Middle frontal gyrus (tissue), 1 donor: ENCODE measurements at regions not wholly inside any gene's neighbourhood (a gene's known extent, or its start where the extent isn't known, plus 50 kb on each side); places are given as distances from the start of the nearest gene placed in this dataset.
"Not testable (repeated sequence)": the region's sequence is repeated elsewhere in the genome, so short reads cannot be mapped to it uniquely, and the experiment has no call there.

ENCODE experiments used
- DNase-seq: peaks from one replicate; pipeline ENCODE4 v3.0.0-alpha.2; 2015; ENCODE audit warnings: low spot score; ENCODE audit errors: extremely low spot score

GRCh38 chr2:184187421-184187971 lies 410.8 kb upstream of the ZNF804A start:
- no peak for DNase-seq

- DNase-seq, result no peak
Measured at GRCh38 chr2:184190725-184191124, 407.6 kb upstream of the ZNF804A start.

DNA sequence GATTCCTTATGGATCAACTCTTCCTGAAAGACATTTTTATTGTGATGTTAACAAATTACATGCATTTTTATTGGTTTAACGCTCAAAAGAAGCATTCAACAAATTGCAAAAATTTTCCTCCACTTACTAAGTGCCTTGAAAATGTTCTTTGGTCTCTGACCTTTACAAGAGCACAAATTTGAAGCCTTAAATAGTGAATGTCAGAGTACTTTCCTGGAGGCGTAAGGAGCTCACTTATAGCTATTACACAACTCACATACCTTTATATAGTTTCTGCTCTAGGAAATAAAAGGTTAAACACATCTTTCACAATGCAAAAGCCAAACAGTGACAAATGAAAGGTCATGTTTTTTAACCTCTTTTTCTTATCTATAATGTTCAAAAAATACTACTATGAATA lies 405.7 kb upstream of the ZNF804A start:
- DNase-seq, result no peak

GRCh38 chr2:184197413-184197812 lies 400.9 kb upstream of the ZNF804A start:
- DNase-seq, result no peak

DNA sequence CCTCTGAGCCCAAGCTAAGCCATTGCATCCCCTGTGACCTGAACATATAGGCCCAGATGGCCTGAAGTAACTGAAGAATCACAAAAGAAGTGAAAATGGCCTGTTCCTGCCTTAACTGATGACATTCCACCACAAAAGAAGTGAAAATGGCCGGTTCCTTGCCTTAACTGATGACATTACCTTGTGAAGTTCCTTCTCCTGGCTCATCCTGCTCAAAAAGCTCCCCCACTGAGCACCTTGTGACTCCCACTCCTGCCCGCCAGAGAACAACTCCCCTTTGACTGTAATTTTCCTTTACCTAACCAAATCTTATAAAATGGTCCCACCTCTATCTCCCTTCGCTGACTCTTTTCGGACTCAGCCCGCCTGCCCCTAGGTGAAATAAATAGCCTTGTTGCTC lies 399.5 kb upstream of the ZNF804A start:
- not testable (repeated sequence) for DNase-seq

- DNase-seq, result no peak
Measured at GRCh38 chr2:184199274-184199673, 399.1 kb upstream of the ZNF804A start.

- DNase-seq, result no peak
Measured at GRCh38 chr2:184201246-184201645, 397.1 kb upstream of the ZNF804A start.

DNA sequence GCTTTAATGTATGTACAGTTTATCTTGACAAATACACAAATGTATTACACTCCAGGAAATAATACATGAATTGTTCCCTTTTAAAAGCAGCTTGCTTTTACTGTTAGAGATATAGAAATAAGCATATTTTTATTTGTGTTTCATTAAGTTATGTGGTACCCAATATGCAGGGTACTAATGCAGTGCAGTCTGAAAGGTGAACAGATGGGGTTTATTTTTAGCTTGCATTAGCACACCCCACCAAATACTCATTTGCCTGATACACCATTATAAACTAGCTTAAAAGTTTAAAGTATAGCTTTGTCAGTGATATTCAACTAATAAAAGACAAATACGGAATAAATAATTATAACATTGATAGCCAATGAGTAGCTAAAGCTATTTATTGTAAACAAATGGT lies 394.7 kb upstream of the ZNF804A start:
- no peak for DNase-seq

GRCh38 chr2:184205048-184205596 lies 393.2 kb upstream of the ZNF804A start:
- no peak for DNase-seq

DNA sequence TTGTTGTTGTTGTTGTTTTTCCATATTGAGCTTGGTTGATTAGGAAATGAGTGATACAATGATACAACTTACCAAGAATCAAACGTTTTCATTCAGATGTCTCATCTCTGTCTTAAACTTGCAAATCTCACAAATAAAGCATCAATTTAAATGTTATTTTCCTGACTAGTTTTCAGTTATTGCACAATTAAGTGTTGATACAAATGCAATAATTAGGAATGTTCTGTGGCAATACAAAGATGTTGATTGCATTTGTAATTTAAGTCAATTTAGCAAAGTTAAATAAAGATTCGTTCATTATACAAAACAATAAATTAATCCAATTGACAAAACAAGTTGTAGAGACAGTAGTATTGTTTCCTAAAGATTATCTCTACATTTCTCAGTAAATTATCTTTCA lies 392.3 kb upstream of the ZNF804A start:
- DNase-seq, result no peak

- DNase-seq, result no peak
Measured at GRCh38 chr2:184210329-184210728, 388.0 kb upstream of the ZNF804A start.

DNA sequence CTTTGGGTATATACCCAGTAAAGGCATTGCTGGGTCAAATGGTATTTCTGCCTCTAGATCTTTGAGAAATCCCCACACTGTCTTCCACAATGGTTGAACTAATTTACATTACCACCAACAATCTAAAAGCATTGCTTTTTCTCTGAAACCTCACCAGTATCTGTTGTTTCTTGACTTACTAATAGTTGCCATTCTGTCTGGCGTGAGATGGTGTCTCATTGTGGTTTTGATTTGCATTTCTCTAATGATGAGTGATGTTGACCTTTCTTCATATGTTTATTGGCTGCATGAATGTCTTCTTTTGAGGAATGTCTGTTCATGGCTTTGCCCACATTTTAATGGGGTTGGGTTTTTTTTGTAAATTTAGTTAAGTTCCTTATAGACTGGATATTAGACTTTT lies 382.6 kb upstream of the ZNF804A start:
- DNase-seq, result no peak

DNA sequence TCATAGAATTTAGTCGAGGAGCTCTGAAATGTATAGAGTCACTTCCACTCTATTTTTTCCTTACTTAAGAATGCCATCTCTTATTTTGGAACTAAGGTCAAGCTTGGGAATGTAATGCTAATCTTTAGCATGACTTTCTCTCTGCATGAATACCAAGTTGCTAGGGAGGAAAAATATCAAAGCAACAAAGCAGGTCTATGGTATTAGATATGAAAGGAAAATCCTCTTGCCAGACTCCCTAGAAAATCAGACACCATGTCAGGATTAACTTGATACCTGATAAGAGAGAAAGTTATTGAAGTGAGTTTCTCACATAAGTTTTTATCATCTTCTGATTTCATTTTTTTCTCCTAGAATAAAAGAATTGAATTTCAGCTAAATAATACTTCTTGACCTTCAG lies 341.7 kb upstream of the ZNF804A start:
- DNase-seq, result no peak

DNA sequence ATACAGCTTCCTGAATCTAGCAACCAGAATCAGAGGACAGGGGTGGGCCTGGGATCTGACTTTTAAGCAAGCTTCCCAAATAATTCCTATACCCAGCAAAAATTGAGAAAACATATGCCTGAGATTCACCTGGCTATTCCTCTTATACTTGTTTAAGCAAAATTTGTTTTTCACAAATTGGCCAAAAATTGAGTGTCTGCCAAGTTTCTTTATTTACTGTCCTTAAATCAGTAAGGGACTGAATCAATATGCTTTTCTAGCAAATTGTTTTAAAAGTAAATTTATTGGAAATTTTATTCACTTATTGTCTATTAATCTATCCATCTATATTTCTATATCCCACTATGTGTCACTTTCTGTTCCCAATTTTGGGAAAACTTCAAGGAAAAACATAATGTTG lies 337.0 kb upstream of the ZNF804A start:
- no peak for DNase-seq

DNA sequence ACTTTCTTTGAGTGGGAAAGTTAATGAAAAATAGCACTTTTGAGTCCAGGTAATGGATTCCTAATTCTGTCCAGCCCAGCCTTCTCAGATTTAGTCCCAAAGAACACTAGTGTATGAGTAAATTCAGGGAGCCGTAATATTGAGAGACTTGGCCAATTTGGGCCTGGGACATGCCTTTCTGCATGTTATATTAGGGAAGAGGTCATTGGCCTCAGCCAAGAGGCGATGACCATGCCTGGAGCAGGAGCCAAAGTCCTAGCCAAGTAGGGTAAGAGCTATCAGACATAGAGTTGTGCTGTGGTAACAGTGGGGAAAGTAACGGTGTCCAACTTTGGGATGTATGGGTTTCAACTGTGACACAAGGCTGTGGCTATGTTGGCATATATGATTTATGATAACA lies 336.5 kb upstream of the ZNF804A start:
- no peak for DNase-seq

- DNase-seq, result no peak
Measured at GRCh38 chr2:184268900-184269477, 329.3 kb upstream of the ZNF804A start.

DNA sequence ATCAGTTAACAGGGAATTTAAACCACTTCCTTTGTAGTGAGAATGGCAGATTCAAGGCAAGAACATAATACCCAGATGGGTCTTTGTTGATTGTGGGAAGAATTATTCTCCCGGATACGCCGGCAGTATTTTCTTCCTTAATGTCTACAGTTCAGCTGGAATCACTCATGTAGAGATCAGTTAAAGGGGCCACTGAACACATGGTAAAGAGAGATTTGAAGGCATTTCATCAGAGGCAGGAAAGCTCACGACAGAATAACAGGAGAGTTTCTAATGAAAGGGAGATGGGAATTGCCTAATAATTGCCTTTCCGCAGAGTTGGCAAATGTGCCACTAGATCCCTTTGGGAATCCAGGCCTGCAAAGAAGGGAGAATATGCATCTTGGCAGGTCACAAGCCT lies 327.7 kb upstream of the ZNF804A start:
- DNase-seq, result no peak

DNA sequence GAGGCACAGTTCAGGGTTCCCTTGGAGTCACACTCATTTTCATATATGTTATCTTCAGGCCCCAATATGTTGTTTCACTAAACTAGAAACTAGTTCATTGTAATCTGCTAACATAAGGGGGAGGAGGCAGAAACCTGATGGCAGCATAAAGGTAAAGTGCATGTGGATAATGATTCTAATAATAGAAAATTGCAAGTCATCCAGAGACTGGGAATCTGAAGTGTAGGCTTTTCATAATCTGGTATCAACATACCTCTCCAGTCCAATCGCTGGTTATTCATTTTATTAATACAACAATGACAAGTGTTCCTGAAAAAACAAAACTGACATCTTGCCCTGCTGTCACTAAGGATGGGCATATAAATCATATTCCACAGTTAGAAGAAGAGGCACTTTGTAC lies 326.3 kb upstream of the ZNF804A start:
- no peak for DNase-seq

DNA sequence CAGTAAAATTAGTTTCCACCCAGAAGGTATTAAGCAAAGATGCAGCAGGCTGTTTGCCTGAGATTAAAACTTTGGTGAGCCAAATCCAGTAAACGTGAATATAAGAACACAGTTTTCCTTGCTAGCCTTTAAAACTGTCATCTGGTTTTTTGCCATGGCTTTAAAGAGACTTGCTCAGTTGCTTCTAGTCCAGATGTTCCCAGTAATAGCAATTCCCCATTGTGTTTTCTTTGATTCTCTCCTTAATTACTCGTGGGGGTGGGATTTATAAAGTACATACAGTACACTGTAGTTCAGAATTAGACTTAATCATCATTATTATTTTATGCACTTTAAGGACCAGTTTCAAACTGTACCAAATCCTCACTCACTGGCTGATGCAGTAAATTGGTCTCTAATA lies 303.5 kb upstream of the ZNF804A start:
- DNase-seq, result no peak

- DNase-seq, result no peak
Measured at GRCh38 chr2:184297085-184297484, 301.2 kb upstream of the ZNF804A start.

GRCh38 chr2:184302506-184302905 lies 295.8 kb upstream of the ZNF804A start:
- no peak for DNase-seq

DNA sequence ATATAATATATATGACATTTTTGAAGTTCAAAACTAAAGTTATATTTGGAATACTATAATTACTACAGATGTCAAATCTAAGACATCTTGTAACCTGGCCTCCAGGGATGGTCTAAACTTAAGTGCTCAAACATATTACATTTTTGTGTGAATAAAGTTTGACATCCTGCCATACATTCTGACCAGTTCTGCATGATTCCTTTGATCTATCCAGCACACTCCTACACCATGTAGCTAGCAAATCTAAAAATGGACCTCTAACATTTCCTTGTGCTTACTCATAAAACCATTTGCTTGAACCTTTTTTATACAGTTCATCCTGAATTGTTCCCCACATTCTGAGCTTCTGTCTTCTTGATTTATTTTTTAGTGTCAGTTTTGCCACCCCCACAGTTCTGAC lies 294.3 kb upstream of the ZNF804A start:
- no peak for DNase-seq

GRCh38 chr2:184305105-184305504 lies 293.2 kb upstream of the ZNF804A start:
- no peak for DNase-seq
